IMR-90 (cell line): ENCODE measurements at regions not wholly inside any gene's neighbourhood (a gene's known extent, or its start where the extent isn't known, plus 50 kb on each side); places are given as distances from the start of the nearest gene placed in this dataset.

Source experiments
- ATAC-seq: fragments of 200-7000 bp; cut with Tn5 transposase; 2 replicates; pipeline ENCODE4 v1.9.1; 2020; ENCODE audit warnings: low read depth, mild to moderate bottlenecking, moderate library complexity
- BruUV-seq: library from RNA; stranded (reverse); fragments of 400-500 nt; replicated peaks from 2 replicates; lab custom pipeline; 2021; lab: Mats Ljungman, UMichigan
- CTCF ChIA-PET: fragments of 300-600 bp; formaldehyde crosslinking; extraction: SDS; loops from one replicate; lab custom pipeline; 2021; ENCODE audit warnings: antibody characterized with exemption; lab: Yijun Ruan, JAX
- POLR2A ChIA-PET: fragments of 300-600 bp; sonication (Branson Sonifier 250); formaldehyde crosslinking; loops from one replicate; lab custom pipeline; 2022; ENCODE audit warnings: antibody characterized with exemption; ENCODE audit not compliant: unreplicated experiment; lab: Charles Lee
- DNase-seq: peaks from one replicate; pipeline ENCODE4 v3.0.0; 2013
- H2AFZ ChIP-seq: replicated peaks from 2 replicates; pipeline ENCODE3; 2013; ENCODE audit warnings: low read length, mild to moderate bottlenecking; ENCODE audit not compliant: poor library complexity
- H2AK5ac ChIP-seq: 2 replicates; pipeline ENCODE4 v1.6.1; 2013; ENCODE audit warnings: low read depth, low read length, inconsistent platforms
- H2AK9ac ChIP-seq: replicated peaks from 2 replicates; pipeline ENCODE3; 2013; ENCODE audit warnings: mild to moderate bottlenecking, low read depth, low read length, moderate library complexity; ENCODE audit not compliant: poor library complexity
- H2BK120ac ChIP-seq: 2 replicates; pipeline ENCODE4 v1.6.1; 2013; ENCODE audit warnings: low read depth, low read length, inconsistent platforms
- H2BK15ac ChIP-seq: 3 replicates; pipeline ENCODE4 v1.6.1; 2013; ENCODE audit warnings: low read depth, low read length, inconsistent platforms
- H2BK20ac ChIP-seq: 2 replicates; pipeline ENCODE4 v1.6.1; 2013; ENCODE audit warnings: low read depth, mild to moderate bottlenecking, inconsistent platforms, low read length, moderate library complexity
- H2BK5ac ChIP-seq: 2 replicates; pipeline ENCODE4 v1.6.1; 2013; ENCODE audit warnings: mild to moderate bottlenecking, low read depth, low read length, inconsistent platforms; ENCODE audit not compliant: poor library complexity, severe bottlenecking
- H3K14ac ChIP-seq: replicated peaks from 2 replicates; pipeline ENCODE4 v1.6.1; 2013; ENCODE audit warnings: low read depth, low read length, inconsistent platforms
- H3K18ac ChIP-seq: 2 replicates; pipeline ENCODE4 v1.6.1; 2013; ENCODE audit warnings: low read depth, low read length, control low read depth
- H3K23ac ChIP-seq: 2 replicates; pipeline ENCODE4 v1.6.1; 2013; ENCODE audit warnings: low read depth, low read length, inconsistent platforms
- H3K27ac ChIP-seq: 2 replicates; pipeline ENCODE4 v1.5.1; 2013; ENCODE audit warnings: mild to moderate bottlenecking, control low read depth, low read length; ENCODE audit not compliant: insufficient read depth
- H3K27me3 ChIP-seq: 2 replicates; pipeline ENCODE4 v1.6.1; 2013; ENCODE audit warnings: low read length; ENCODE audit not compliant: control insufficient read depth, insufficient read depth
- H3K36me3 ChIP-seq: 2 replicates; pipeline ENCODE4 v1.6.1; 2013; ENCODE audit warnings: low read length, mixed read lengths; ENCODE audit not compliant: control insufficient read depth, insufficient read depth
- H3K4ac ChIP-seq: 2 replicates; pipeline ENCODE4 v1.6.1; 2013; ENCODE audit warnings: low read depth, low read length, inconsistent platforms
- H3K4me1 ChIP-seq: 2 replicates; pipeline ENCODE4 v1.6.1; 2013; ENCODE audit warnings: low read length, mixed read lengths; ENCODE audit not compliant: control insufficient read depth, insufficient read depth
- H3K4me2 ChIP-seq: 2 replicates; pipeline ENCODE4 v1.6.1; 2013; ENCODE audit warnings: low read depth, mild to moderate bottlenecking, control low read depth, low read length, moderate library complexity
- H3K4me3 ChIP-seq: 2 replicates; pipeline ENCODE4 v1.5.1; 2013; ENCODE audit warnings: low read depth, mild to moderate bottlenecking, control low read depth, low read length, moderate library complexity; ENCODE audit not compliant: insufficient read depth
- H3K56ac ChIP-seq: 2 replicates; pipeline ENCODE4 v1.6.1; 2013; ENCODE audit warnings: low read length, inconsistent platforms; ENCODE audit not compliant: insufficient read depth; ENCODE audit errors: extremely low read depth
- H3K79me1 ChIP-seq, 2 experiments: 2 replicates each; pipeline ENCODE4 v1.6.1; 2013; ENCODE audit warnings: low read length in 2 of 2, inconsistent platforms in 1 of 2, low read depth in 1 of 2
- H3K9ac ChIP-seq: 2 replicates; pipeline ENCODE4 v1.6.1; 2013; ENCODE audit warnings: low read depth, low read length, control low read depth
- H3K9me1 ChIP-seq: 2 replicates; pipeline ENCODE4 v1.6.1; 2013; ENCODE audit warnings: low read length, inconsistent platforms; ENCODE audit not compliant: insufficient read depth
- H3K9me3 ChIP-seq: 2 replicates; pipeline ENCODE4 v1.6.1; 2013; ENCODE audit warnings: low read length; ENCODE audit not compliant: control insufficient read depth, insufficient read depth
- H4K20me1 ChIP-seq: 2 replicates; pipeline ENCODE4 v1.6.1; 2013; ENCODE audit warnings: low read length, inconsistent platforms; ENCODE audit not compliant: insufficient read depth
- H4K5ac ChIP-seq: 2 replicates; pipeline ENCODE4 v1.6.1; 2013; ENCODE audit warnings: mild to moderate bottlenecking, low read depth, low read length, control low read depth
- H4K8ac ChIP-seq, 2 experiments: 2 replicates each; pipeline ENCODE4 v1.6.1; 2013; ENCODE audit warnings: low read depth in 2 of 2, low read length in 2 of 2, control low read depth in 1 of 2, inconsistent platforms in 1 of 2
- H4K91ac ChIP-seq: 2 replicates; pipeline ENCODE4 v1.6.1; 2013; ENCODE audit warnings: low read depth, low read length, inconsistent platforms; ENCODE audit not compliant: insufficient read depth
- BHLHE40 ChIP-seq: fragments of 150-350 bp; IDR thresholded peaks from 2 replicates; pipeline ENCODE4 v1.6.1; 2016; ENCODE audit warnings: mild to moderate bottlenecking, low read depth, low read length
- CEBPB ChIP-seq: IDR thresholded peaks from 2 replicates; pipeline ENCODE4 v1.6.1; 2012; ENCODE audit warnings: low read depth, low read length, improper control_type of control experiment
- CHD1 ChIP-seq: IDR thresholded peaks from 2 replicates; pipeline ENCODE4 v1.6.1; 2012; ENCODE audit warnings: low read depth, low read length, improper control_type of control experiment
- CTCF ChIP-seq: conservative IDR thresholded peaks from 2 replicates; pipeline ENCODE4 v1.5.1; 2012; ENCODE audit warnings: mild to moderate bottlenecking, low read depth, low read length, improper control_type of control experiment
- ELK1 ChIP-seq: fragments of 150-350 bp; IDR thresholded peaks from 2 replicates; pipeline ENCODE4 v1.6.1; 2016; ENCODE audit warnings: low read depth, mild to moderate bottlenecking, low read length, moderate library complexity, borderline replicate concordance
- FOS ChIP-seq: fragments of 150-350 bp; IDR thresholded peaks from 2 replicates; pipeline ENCODE4 v1.6.1; 2016; ENCODE audit warnings: low read depth, low read length
- MAFK ChIP-seq: IDR thresholded peaks from 2 replicates; pipeline ENCODE4 v1.6.1; 2012; ENCODE audit warnings: low read depth, low read length, improper control_type of control experiment
- MAZ ChIP-seq: IDR thresholded peaks from 2 replicates; pipeline ENCODE4 v1.6.1; 2012; ENCODE audit warnings: low read depth, mild to moderate bottlenecking, low read length, improper control_type of control experiment, moderate library complexity, borderline replicate concordance
- MXI1 ChIP-seq: IDR thresholded peaks from 2 replicates; pipeline ENCODE4 v1.6.1; 2012; ENCODE audit warnings: low read depth, mild to moderate bottlenecking, low read length, moderate library complexity, borderline replicate concordance
- POLR2A ChIP-seq: IDR thresholded peaks from 2 replicates; pipeline ENCODE4 v1.6.1; 2012; ENCODE audit warnings: mild to moderate bottlenecking, low read depth, low read length
- RAD21 ChIP-seq: IDR thresholded peaks from 2 replicates; pipeline ENCODE4 v1.6.1; 2012; ENCODE audit warnings: low read length, improper control_type of control experiment
- RCOR1 ChIP-seq: IDR thresholded peaks from 2 replicates; pipeline ENCODE4 v1.6.1; 2012; ENCODE audit warnings: mild to moderate bottlenecking, low read length, improper control_type of control experiment; ENCODE audit not compliant: insufficient replicate concordance
- RFX5 ChIP-seq: IDR thresholded peaks from 2 replicates; pipeline ENCODE4 v1.8.0; 2012; ENCODE audit warnings: low read depth, mild to moderate bottlenecking, low read length, moderate library complexity
- SMC3 ChIP-seq: fragments of 150-350 bp; IDR thresholded peaks from 2 replicates; pipeline ENCODE4 v1.6.1; 2016; ENCODE audit warnings: low read depth, mild to moderate bottlenecking, antibody characterized with exemption, low read length, moderate library complexity
- WGBS, 2 experiments: methylation state at CpG; one replicate each; pipeline versions ENCODE4 v1.1.5 to v1.1.7; 2013; ENCODE audit warnings: missing lambda C conversion rate in 2 of 2; ENCODE audit not compliant: insufficient read length in 1 of 2; ENCODE audit errors: extremely low coverage in 2 of 2; 5-methylcytosine and 5-hydroxymethylcytosine counted together
- dilution Hi-C: fragments of 300-500 bp; cut with HindIII; formaldehyde crosslinking; loops from one replicate; pipeline ENCODE4 v1.14.3; 2018; ENCODE audit warnings: low sequenced_read_pairs; ENCODE audit not compliant: unreplicated experiment
- in situ Hi-C: fragments of 300-500 bp; cut with MboI; formaldehyde crosslinking; loops from 3 replicates; pipeline ENCODE4 v1.14.3; 2019; ENCODE audit warnings: low sequenced_read_pairs, inconsistent platforms, mixed read lengths
- intact Hi-C: fragments of 100-400 bp; cut with micrococcal nuclease; formaldehyde crosslinking; loops from 2 replicates; pipeline ENCODE4 v1.10.0; 2022
- TF ChIP-seq, protein P1 (sequence below): fragments of 150-350 bp; IDR thresholded peaks from 2 replicates; pipeline ENCODE4 v1.6.1; 2017; ENCODE audit warnings: mild to moderate bottlenecking, antibody characterized with exemption, low read length, low read depth

DNA sequence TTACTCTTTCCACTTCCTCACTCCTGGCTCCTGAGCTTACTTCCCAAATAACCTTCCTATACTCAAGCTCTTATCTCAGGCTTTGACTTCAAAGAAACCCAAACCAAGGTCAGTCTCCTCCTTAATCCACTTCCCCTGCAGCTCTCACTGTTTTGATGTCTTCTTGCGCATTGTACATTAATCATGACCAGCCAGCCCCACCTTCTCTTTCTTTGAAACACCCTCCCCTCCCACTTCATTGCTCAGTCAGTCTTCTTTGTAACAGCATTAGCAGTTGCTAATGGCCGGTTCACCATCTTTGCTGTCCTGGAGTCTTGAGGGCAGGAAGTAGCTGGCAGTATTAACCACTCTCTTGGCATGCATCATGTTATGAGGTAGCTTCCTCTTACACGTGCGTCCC lies 57.9 kb upstream of the CHCHD3 start:
- Histone ChIP-seq H3K79me1 (no peaks in the 10 kb centered on the region), H3K4ac (no peak overlapping the region), H3K4me1 (no peaks in the 10 kb centered on the region), H3K36me3 (no peaks in the 10 kb centered on the region), H4K91ac (no peak overlapping the region), H2AK9ac (no peak overlapping the region), H3K14ac (no peak overlapping the region), H2BK20ac (no peak overlapping the region), H2BK5ac (no peak overlapping the region), H2AFZ (no peak overlapping the region), H2BK120ac (no peak overlapping the region), H2AK5ac (no peak overlapping the region), H3K4me2 (no peak overlapping the region), H4K8ac (no peak overlapping the region), H2BK15ac (no peak overlapping the region), H3K27me3 (no peaks in the 10 kb centered on the region), H3K9ac (no peak overlapping the region), H3K23ac (no peak overlapping the region), H3K9me1 (no peaks in the 10 kb centered on the region), H3K27ac (no peak overlapping the region), H3K18ac (no peak overlapping the region), H3K56ac (no peak overlapping the region), H3K4me3 (no peak overlapping the region), H4K20me1 (no peaks in the 10 kb centered on the region), H3K9me3 (no peaks in the 10 kb centered on the region), H4K5ac (no peak overlapping the region)
- in situ Hi-C loops (no loop called here), intact Hi-C loops (no loop called here), dilution Hi-C loops (no loop called here)
- ChIA-PET POLR2A (no interaction called here), CTCF (no interaction called here)
- ATAC-seq, result no peak
- TF ChIP-seq RAD21 (no peak), RCOR1 (no peak), BHLHE40 (no peak), FOS (no peak), MAZ (no peak), RFX5 (no peak), POLR2A (no peak), MXI1 (no peak), CEBPB (no peak), SMC3 (no peak), CHD1 (no peak), ELK1 (no peak), CTCF (no peak), MAFK (no peak)
- TF ChIP-seq, protein P1, sequence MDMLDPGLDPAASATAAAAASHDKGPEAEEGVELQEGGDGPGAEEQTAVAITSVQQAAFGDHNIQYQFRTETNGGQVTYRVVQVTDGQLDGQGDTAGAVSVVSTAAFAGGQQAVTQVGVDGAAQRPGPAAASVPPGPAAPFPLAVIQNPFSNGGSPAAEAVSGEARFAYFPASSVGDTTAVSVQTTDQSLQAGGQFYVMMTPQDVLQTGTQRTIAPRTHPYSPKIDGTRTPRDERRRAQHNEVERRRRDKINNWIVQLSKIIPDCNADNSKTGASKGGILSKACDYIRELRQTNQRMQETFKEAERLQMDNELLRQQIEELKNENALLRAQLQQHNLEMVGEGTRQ, result no peak
- BruUV-seq, result no TSS peak
- DNase-seq, result no peak
- no CpG with 5 or more reads among the region's 4 CpGs for WGBS, 2 experiments
